Lung (tissue), 11 donors: ENCODE measurements at regions not wholly inside any gene's neighbourhood (a gene's known extent, or its start where the extent isn't known, plus 50 kb on each side); places are given as distances from the start of the nearest gene placed in this dataset.

ENCODE experiments used
- ATAC-seq: fragments of 200-7000 bp; cut with Tn5 transposase; one replicate; pipeline ENCODE4 v1.9.1; 2020; ENCODE audit warnings: moderate number of reproducible peaks; ENCODE audit not compliant: insufficient read depth, low FRiP score
- DNase-seq, 3 donors: peaks; one replicate each; pipeline ENCODE4 v3.0.0-alpha.2; 2013 to 2017
- H3K27ac ChIP-seq, 2 donors: one replicate each; pipeline ENCODE4 v1.5.1; 2013; ENCODE audit warnings: mild to moderate bottlenecking in 2 of 2, moderate library complexity in 2 of 2, control low read depth in 1 of 2, inconsistent platforms in 1 of 2, low read depth in 1 of 2, low read length in 1 of 2
- H3K27me3 ChIP-seq, 3 donors: one replicate each; pipeline ENCODE4 v1.5.1; 2013; ENCODE audit warnings: low read length in 2 of 3; ENCODE audit not compliant: control insufficient read depth in 3 of 3, insufficient read depth in 3 of 3
- H3K36me3 ChIP-seq, 4 donors: one replicate each; pipeline ENCODE4 v1.5.1; 2013; ENCODE audit warnings: low read length in 4 of 4, mild to moderate bottlenecking in 1 of 4, moderate library complexity in 1 of 4; ENCODE audit not compliant: control insufficient read depth in 4 of 4, insufficient read depth in 4 of 4
- H3K4me1 ChIP-seq, 5 donors: one replicate each; pipeline ENCODE4 v1.5.1; 2013; ENCODE audit warnings: low read length in 5 of 5, mild to moderate bottlenecking in 2 of 5, moderate library complexity in 1 of 5; ENCODE audit not compliant: control insufficient read depth in 5 of 5, insufficient read depth in 5 of 5
- H3K4me3 ChIP-seq: one replicate; pipeline ENCODE4 v1.5.1; 2013; ENCODE audit warnings: mild to moderate bottlenecking, control low read depth, moderate library complexity
- H3K9ac ChIP-seq, 2 donors: one replicate each; pipeline ENCODE4 v1.5.1; 2013; ENCODE audit warnings: low read length in 2 of 2, control low read depth in 1 of 2; ENCODE audit not compliant: insufficient read depth in 1 of 2
- H3K9me3 ChIP-seq, 4 donors: one replicate each; pipeline ENCODE4 v1.5.1; 2013; ENCODE audit warnings: low read length in 3 of 4, mild to moderate bottlenecking in 1 of 4, moderate library complexity in 1 of 4; ENCODE audit not compliant: control insufficient read depth in 4 of 4, insufficient read depth in 3 of 4
- CTCF ChIP-seq: IDR thresholded peaks from 2 replicates; pipeline ENCODE4 v1.5.1; 2012; ENCODE audit warnings: mild to moderate bottlenecking; ENCODE audit errors: control extremely low read depth, extremely low read depth
- WGBS, 2 donors: extraction: QIAGEN DNeasy Blood & Tissue Kit; methylation state at CpG; one replicate each; pipeline ENCODE4 v1.1.7; 2013; 5-methylcytosine and 5-hydroxymethylcytosine counted together
- donor health status: control.
- donor health status: control.
- donor health status: Bipolar disorder and iron deficiency.
- donor health status: healthy.
- donor health status: DM: yes; HTN: yes; CAD: no.

- no peaks in the 10 kb centered on the region for H3K27me3 ChIP-seq
- H3K4me3 ChIP-seq, result no peak overlapping the region
- no peak for DNase-seq
- no peak overlapping the region for H3K9ac ChIP-seq
- no peaks in the 10 kb centered on the region for H3K4me1 ChIP-seq
- TF ChIP-seq CTCF, result no peak
- H3K9me3 ChIP-seq, result peaks cover 0 to 19% (median 6%) of the 10 kb centered on the region in 4 donors
- no peak overlapping the region for H3K27ac ChIP-seq
- WGBS, 2 donors, result 60 to 66% methylated on average over 1 of the region's 1 CpG
- H3K36me3 ChIP-seq, result no peaks in the 10 kb centered on the region
- no peak for ATAC-seq
Observed at GRCh38 chr5:33043343-33043997, 332.3 kb downstream of the NPR3 start.

- peaks cover 0 to 10% (median 3%) of the 10 kb centered on the region in 4 donors for H3K9me3 ChIP-seq
- DNase-seq (no peak), ATAC-seq (no peak)
- no peak overlapping the region for H3K9ac ChIP-seq
- no peak overlapping the region for H3K27ac ChIP-seq
- H3K4me3 ChIP-seq, result no peak overlapping the region
- WGBS, 2 donors, result 77 to 85% methylated on average over 2 of the region's 2 CpGs
- H3K36me3 ChIP-seq, result no peaks in the 10 kb centered on the region
- no peaks in the 10 kb centered on the region for H3K27me3 ChIP-seq
- H3K4me1 ChIP-seq, result no peaks in the 10 kb centered on the region
- TF ChIP-seq CTCF, result no peak
Observed at GRCh38 chr5:33046091-33046490, 335.0 kb downstream of the NPR3 start.

- no peaks in the 10 kb centered on the region for H3K27me3 ChIP-seq
- WGBS, 2 donors, result 93 to 95% methylated on average over 3 of the region's 3 CpGs
- H3K36me3 ChIP-seq, result no peaks in the 10 kb centered on the region
- TF ChIP-seq CTCF, result no peak
- ATAC-seq (no peak), DNase-seq (no peak)
- no peaks in the 10 kb centered on the region for H3K4me1 ChIP-seq
- H3K9ac ChIP-seq, result no peak overlapping the region
- peaks cover 0 to 2% (median 1%) of the 10 kb centered on the region in 4 donors for H3K9me3 ChIP-seq
- H3K4me3 ChIP-seq, result no peak overlapping the region
- H3K27ac ChIP-seq, result no peak overlapping the region
Observed at GRCh38 chr5:33048315-33048714, 337.2 kb downstream of the NPR3 start.

- Histone ChIP-seq H3K27ac (no peak overlapping the region), H3K9ac (no peak overlapping the region), H3K4me1 (no peaks in the 10 kb centered on the region), H3K4me3 (no peak overlapping the region), H3K9me3 (peaks cover 0 to 2% (median 1%) of the 10 kb centered on the region in 4 donors), H3K36me3 (no peaks in the 10 kb centered on the region), H3K27me3 (no peaks in the 10 kb centered on the region)
- TF ChIP-seq CTCF, result no peak
- DNase-seq, result no peak
- 87 to 92% methylated on average over 6 of the region's 6 CpGs for WGBS, 2 donors
- ATAC-seq, result no peak
Observed at GRCh38 chr5:33049298-33049697, 338.2 kb downstream of the NPR3 start.
